ENCODE measurements at regions not wholly inside any gene's neighbourhood (a gene's known extent, or its start where the extent isn't known, plus 50 kb on each side); places are given as distances from the start of the nearest gene placed in this dataset.

DNA sequence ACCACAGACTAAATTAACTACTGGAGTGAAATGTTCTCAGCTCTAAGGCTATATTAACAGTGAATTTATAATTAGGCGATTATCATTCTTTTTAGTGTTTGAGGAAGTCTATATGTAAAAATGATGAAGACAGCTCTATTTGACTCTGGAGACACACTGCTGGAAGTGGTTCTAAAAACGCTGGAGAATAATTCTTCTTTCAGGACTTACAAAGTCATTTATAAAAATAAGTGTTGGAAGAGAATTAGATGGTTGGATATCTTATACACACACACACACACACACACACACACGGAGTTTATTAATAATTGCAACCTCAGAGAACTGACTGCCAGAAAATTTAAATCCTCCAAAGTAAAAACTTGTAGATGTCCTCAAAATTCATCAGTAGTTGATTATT is 1171.3 kb downstream of the EFNB2 start:
- TF ChIP-seq, protein P1, sequence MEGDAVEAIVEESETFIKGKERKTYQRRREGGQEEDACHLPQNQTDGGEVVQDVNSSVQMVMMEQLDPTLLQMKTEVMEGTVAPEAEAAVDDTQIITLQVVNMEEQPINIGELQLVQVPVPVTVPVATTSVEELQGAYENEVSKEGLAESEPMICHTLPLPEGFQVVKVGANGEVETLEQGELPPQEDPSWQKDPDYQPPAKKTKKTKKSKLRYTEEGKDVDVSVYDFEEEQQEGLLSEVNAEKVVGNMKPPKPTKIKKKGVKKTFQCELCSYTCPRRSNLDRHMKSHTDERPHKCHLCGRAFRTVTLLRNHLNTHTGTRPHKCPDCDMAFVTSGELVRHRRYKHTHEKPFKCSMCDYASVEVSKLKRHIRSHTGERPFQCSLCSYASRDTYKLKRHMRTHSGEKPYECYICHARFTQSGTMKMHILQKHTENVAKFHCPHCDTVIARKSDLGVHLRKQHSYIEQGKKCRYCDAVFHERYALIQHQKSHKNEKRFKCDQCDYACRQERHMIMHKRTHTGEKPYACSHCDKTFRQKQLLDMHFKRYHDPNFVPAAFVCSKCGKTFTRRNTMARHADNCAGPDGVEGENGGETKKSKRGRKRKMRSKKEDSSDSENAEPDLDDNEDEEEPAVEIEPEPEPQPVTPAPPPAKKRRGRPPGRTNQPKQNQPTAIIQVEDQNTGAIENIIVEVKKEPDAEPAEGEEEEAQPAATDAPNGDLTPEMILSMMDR (IDR thresholded peaks at IDR 0.05) = no peak
- TF ChIP-seq POLR2AphosphoS5 (IDR thresholded peaks at IDR 0.05; ENCODE audit: insufficient read depth in 1 of 2, low read depth in 1 of 2) = no peak
- no peak for TF ChIP-seq POLR2A (IDR thresholded peaks at IDR 0.05)
- H3K9me3 ChIP-seq = no peaks in the 10 kb centered on the region
- intact Hi-C loops (cut with DNase I) = no loop called here
- H3K4me3 ChIP-seq = no peak overlapping the region
- no peak overlapping the region for H3K27ac ChIP-seq
- no peaks in the 10 kb centered on the region for H3K36me3 ChIP-seq
- no peaks in the 10 kb centered on the region for H3K27me3 ChIP-seq
- no peak for DNase-seq (ENCODE audit: extremely low spot score in 2 of 2)
- H3K4me1 ChIP-seq = no peaks in the 10 kb centered on the region

DNA sequence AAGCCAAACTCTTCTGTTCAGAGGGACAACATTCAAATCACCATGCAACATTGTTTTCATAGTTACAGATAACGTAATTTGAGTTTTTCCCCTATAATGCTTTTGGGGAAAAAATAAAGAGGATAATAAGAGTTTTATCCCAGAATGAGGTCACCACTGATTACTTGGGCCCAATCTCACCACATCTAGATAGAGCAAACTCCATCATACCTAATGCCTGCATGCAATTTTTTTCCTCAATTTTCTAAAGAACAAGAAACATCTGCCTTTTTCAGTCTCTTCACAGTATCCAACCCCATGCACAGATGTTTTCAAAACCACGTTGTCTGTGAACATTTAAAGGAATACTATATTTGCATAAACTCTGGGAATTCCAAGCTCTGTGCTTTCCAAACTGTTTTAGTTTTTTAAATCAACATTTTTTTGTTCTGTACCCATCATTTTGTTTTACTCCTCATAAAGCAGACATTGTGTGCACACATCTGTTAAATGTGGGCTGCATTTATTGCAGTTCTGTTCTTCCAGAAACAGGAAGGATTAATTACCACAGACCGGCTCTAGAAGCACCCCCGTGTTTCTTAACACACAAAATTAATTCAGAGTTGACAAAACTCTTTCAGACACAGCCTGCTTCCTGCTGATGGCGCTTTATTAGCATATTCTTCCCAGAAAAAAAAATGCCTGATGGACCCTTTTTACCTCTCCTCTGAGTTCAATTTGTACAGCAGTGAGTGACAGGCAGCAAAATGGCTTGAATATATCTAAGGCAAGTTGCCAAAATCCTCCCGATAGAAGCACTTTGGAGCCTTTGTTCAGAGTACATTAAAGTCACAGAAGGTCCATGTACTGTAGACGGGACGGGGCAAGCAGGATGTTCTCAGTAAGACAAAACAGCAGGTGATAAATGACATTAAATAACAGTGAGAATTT is 1171.9 kb downstream of the EFNB2 start:
- no peak overlapping the region for H3K27ac ChIP-seq
- no peak overlapping the region for H3K4me3 ChIP-seq
- H3K27me3 ChIP-seq = no peaks in the 10 kb centered on the region
- no peaks in the 10 kb centered on the region for H3K9me3 ChIP-seq
- no peak for TF ChIP-seq POLR2AphosphoS5 (IDR thresholded peaks at IDR 0.05; ENCODE audit: insufficient read depth in 1 of 2, low read depth in 1 of 2)
- no peak for TF ChIP-seq POLR2A (IDR thresholded peaks at IDR 0.05)
- TF ChIP-seq, protein P1 (IDR thresholded peaks at IDR 0.05) = no peak
- DNase-seq (ENCODE audit: extremely low spot score in 2 of 2) = no peak
- H3K4me1 ChIP-seq = no peaks in the 10 kb centered on the region
- intact Hi-C loops (cut with DNase I) = no loop called here
- no peaks in the 10 kb centered on the region for H3K36me3 ChIP-seq

DNA sequence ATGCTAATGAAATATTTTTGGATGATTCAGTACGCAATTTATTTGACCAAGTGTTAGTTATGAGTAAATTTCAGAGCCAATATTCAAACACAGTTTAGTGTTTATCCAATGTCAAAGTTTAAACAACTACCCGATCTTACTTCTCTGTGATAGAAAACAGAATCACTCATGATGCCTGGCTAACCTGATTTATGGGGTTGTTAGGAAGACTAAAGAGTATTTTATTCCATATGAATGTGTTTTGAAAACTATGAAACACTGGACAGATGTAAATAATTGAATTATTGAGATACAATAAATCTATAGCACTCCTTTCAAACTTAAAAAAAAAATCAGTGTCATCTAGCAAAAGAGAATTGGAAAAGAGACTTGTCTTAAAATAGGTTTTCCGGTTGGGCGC is 1181.8 kb downstream of the EFNB2 start:
- no peak for DNase-seq (ENCODE audit: extremely low spot score in 2 of 2)
- Histone ChIP-seq H3K9me3 (no peaks in the 10 kb centered on the region), H3K27ac (no peak overlapping the region), H3K27me3 (no peaks in the 10 kb centered on the region), H3K4me3 (no peak overlapping the region), H3K4me1 (no peaks in the 10 kb centered on the region), H3K36me3 (no peaks in the 10 kb centered on the region)
- TF ChIP-seq, protein P1 (IDR thresholded peaks at IDR 0.05) = no peak
- no peak for TF ChIP-seq POLR2AphosphoS5 (IDR thresholded peaks at IDR 0.05; ENCODE audit: insufficient read depth in 1 of 2, low read depth in 1 of 2)
- no peak for TF ChIP-seq POLR2A (IDR thresholded peaks at IDR 0.05)
- intact Hi-C loops (cut with DNase I) = no loop called here

DNA sequence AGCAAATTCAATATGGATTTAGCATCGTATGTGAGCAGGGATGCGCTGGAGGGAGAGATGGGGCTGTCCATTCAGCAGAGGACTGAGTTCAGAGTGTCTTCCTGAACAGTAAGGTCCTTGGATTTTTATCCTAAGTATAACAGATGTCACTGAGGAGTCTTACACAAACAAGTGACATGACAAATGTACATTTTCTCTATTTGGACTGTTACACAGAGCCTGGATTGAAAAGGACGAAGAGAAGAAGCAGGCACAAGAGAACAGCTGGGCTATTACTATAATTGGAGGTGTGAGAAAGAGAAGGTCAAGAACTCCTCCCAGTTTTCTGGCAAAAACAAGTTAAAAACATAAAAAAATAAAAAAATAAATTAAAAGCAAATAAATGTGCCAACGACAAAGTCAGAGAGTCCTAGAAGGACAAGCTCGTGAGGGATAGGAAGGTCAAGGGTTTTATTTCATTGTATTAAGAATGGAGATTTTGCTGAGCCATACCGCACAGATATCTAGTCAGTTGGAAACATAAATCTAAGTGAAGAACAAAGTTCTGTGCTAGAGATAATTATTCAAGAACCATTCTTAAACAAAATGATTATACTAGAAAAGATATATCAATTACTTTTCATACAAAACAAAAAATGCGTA is 1186.3 kb downstream of the EFNB2 start:
- H3K27me3 ChIP-seq = no peaks in the 10 kb centered on the region
- DNase-seq (ENCODE audit: extremely low spot score in 2 of 2) = no peak
- no peak overlapping the region for H3K4me3 ChIP-seq
- H3K9me3 ChIP-seq = no peaks in the 10 kb centered on the region
- no peak overlapping the region for H3K27ac ChIP-seq
- H3K4me1 ChIP-seq = no peaks in the 10 kb centered on the region
- intact Hi-C loops (cut with DNase I) = no loop called here
- no peaks in the 10 kb centered on the region for H3K36me3 ChIP-seq
- TF ChIP-seq, protein P1 (IDR thresholded peaks at IDR 0.05) = no peak
- no peak for TF ChIP-seq POLR2A (IDR thresholded peaks at IDR 0.05)
- no peak for TF ChIP-seq POLR2AphosphoS5 (IDR thresholded peaks at IDR 0.05; ENCODE audit: insufficient read depth in 1 of 2, low read depth in 1 of 2)

All from vagina (tissue), 2 donors.